CD4-positive, alpha-beta memory T cell (primary cell): ENCODE measurements at regions not wholly inside any gene's neighbourhood (a gene's known extent, or its start where the extent isn't known, plus 50 kb on each side); places are given as distances from the start of the nearest gene placed in this dataset.

ENCODE experiments used
- CTCF ChIA-PET: fragments of 350-600 bp; sonication (Branson Sonifier 250); formaldehyde crosslinking; loops from one replicate; lab custom pipeline; 2021; ENCODE audit warnings: inconsistent platforms; ENCODE audit not compliant: partially characterized antibody; lab: Charles Lee
- POLR2A ChIA-PET: fragments of 350-600 bp; sonication (Branson Sonifier 250); formaldehyde crosslinking; loops from one replicate; lab custom pipeline; 2021; ENCODE audit not compliant: partially characterized antibody; lab: Charles Lee
- DNase-seq, 5 donors: peaks; one replicate each; pipeline versions ENCODE4 v3.0.0 to v3.0.0-alpha.2; 2020 to 2022; ENCODE audit warnings: mixed read lengths in 1 of 5
- H3K27ac ChIP-seq: one replicate; pipeline ENCODE4 v1.7.0; 2013; ENCODE audit warnings: low read depth, low read length
- H3K27me3 ChIP-seq: 2 replicates; pipeline ENCODE4 v1.7.0; 2013; ENCODE audit warnings: mild to moderate bottlenecking, low read length, moderate library complexity; ENCODE audit not compliant: insufficient read depth
- H3K36me3 ChIP-seq: 2 replicates; pipeline ENCODE4 v1.7.0; 2013; ENCODE audit warnings: mild to moderate bottlenecking, low read length, moderate library complexity; ENCODE audit not compliant: insufficient read depth
- H3K4me1 ChIP-seq: 2 replicates; pipeline ENCODE4 v1.7.0; 2013; ENCODE audit warnings: mild to moderate bottlenecking, low read length, moderate library complexity; ENCODE audit not compliant: insufficient read depth
- H3K4me3 ChIP-seq, 2 donors: one replicate each; pipeline ENCODE4 v1.7.0; 2013; ENCODE audit warnings: low read length in 2 of 2, mild to moderate bottlenecking in 1 of 2
- H3K9me3 ChIP-seq, 2 donors: one replicate each; pipeline ENCODE4 v1.7.0; 2013; ENCODE audit warnings: low read length in 2 of 2, control low read depth in 1 of 2; ENCODE audit not compliant: control insufficient read depth in 1 of 2
- H3K27ac Mint-ChIP-seq, 7 donors: one replicate each; pipeline ENCODE4 v1.8.0; 2020 to 2021; ENCODE audit warnings: mixed read lengths in 7 of 7, mild to moderate bottlenecking in 6 of 7, inconsistent platforms in 3 of 7, moderate library complexity in 3 of 7
- H3K27me3 Mint-ChIP-seq, 2 donors: one replicate each; pipeline ENCODE4 v1.8.0; 2020 to 2021; ENCODE audit warnings: mixed read lengths in 2 of 2
- H3K36me3 Mint-ChIP-seq, 2 donors: one replicate each; pipeline ENCODE4 v1.8.0; 2020 to 2021; ENCODE audit warnings: mixed read lengths in 2 of 2, inconsistent platforms in 1 of 2, mild to moderate bottlenecking in 1 of 2
- H3K4me1 Mint-ChIP-seq, 4 donors: one replicate each; pipeline ENCODE4 v1.8.0; 2020 to 2021; ENCODE audit warnings: mixed read lengths in 4 of 4, mild to moderate bottlenecking in 1 of 4
- H3K4me3 Mint-ChIP-seq, 8 donors: one replicate each; pipeline ENCODE4 v1.8.0; 2020 to 2021; ENCODE audit warnings: mixed read lengths in 8 of 8, mild to moderate bottlenecking in 7 of 8, moderate library complexity in 6 of 8, inconsistent platforms in 3 of 8
- H3K9me3 Mint-ChIP-seq, 8 donors: one replicate each; pipeline ENCODE4 v1.8.0; 2020 to 2021; ENCODE audit warnings: mixed read lengths in 8 of 8, mild to moderate bottlenecking in 5 of 8, inconsistent platforms in 3 of 8, moderate library complexity in 1 of 8
- intact Hi-C: fragments of 100-400 bp; cut with micrococcal nuclease; formaldehyde crosslinking; loops from one replicate; pipeline ENCODE4 v1.15.1; 2023

GRCh38 chr13:64869539-64869938 lies 2360.6 kb downstream of the PCDH9 start:
- Mint-ChIP-seq H3K27me3 (no peaks in the 10 kb centered on the region), H3K9me3 (peaks cover 0 to 16% (median 7%) of the 10 kb centered on the region in 8 donors), H3K36me3 (no peaks in the 10 kb centered on the region), H3K4me3 (no peak overlapping the region), H3K27ac (no peak overlapping the region), H3K4me1 (no peaks in the 10 kb centered on the region)
- Histone ChIP-seq H3K36me3 (no peaks in the 10 kb centered on the region), H3K27ac (no peak overlapping the region), H3K27me3 (no peaks in the 10 kb centered on the region), H3K4me3 (no peak overlapping the region), H3K4me1 (no peaks in the 10 kb centered on the region), H3K9me3 (no peaks in the 10 kb centered on the region)
- ChIA-PET CTCF (no interaction called here), POLR2A (no interaction called here)
- intact Hi-C loops, result no loop called here
- DNase-seq, result no peak

GRCh38 chr13:64867856-64868255 lies 2362.3 kb downstream of the PCDH9 start:
- Histone ChIP-seq H3K9me3 (no peaks in the 10 kb centered on the region), H3K4me1 (no peaks in the 10 kb centered on the region), H3K27me3 (no peaks in the 10 kb centered on the region), H3K27ac (no peak overlapping the region), H3K36me3 (no peaks in the 10 kb centered on the region), H3K4me3 (no peak overlapping the region)
- Mint-ChIP-seq H3K27ac (no peak overlapping the region), H3K4me3 (no peak overlapping the region), H3K36me3 (no peaks in the 10 kb centered on the region), H3K27me3 (no peaks in the 10 kb centered on the region), H3K9me3 (peaks cover 0 to 28% (median 16%) of the 10 kb centered on the region in 8 donors), H3K4me1 (no peaks in the 10 kb centered on the region)
- ChIA-PET POLR2A (no interaction called here), CTCF (no interaction called here)
- DNase-seq, result no peak
- intact Hi-C loops, result no loop called here

GRCh38 chr13:64866331-64866730 lies 2363.8 kb downstream of the PCDH9 start:
- H3K4me1 ChIP-seq, result no peaks in the 10 kb centered on the region
- peaks cover 0 to 31% (median 13%) of the 10 kb centered on the region in 8 donors for H3K9me3 Mint-ChIP-seq
- H3K9me3 ChIP-seq, result no peaks in the 10 kb centered on the region
- no peaks in the 10 kb centered on the region for H3K27me3 ChIP-seq
- intact Hi-C loops, result no loop called here
- H3K36me3 ChIP-seq, result no peaks in the 10 kb centered on the region
- no peak overlapping the region for H3K27ac Mint-ChIP-seq
- H3K27ac ChIP-seq, result no peak overlapping the region
- no peaks in the 10 kb centered on the region for H3K36me3 Mint-ChIP-seq
- no peak overlapping the region for H3K4me3 ChIP-seq
- H3K27me3 Mint-ChIP-seq, result no peaks in the 10 kb centered on the region
- no peak overlapping the region for H3K4me3 Mint-ChIP-seq
- POLR2A ChIA-PET, result no interaction called here
- no peak for DNase-seq
- CTCF ChIA-PET, result no interaction called here
- H3K4me1 Mint-ChIP-seq, result no peaks in the 10 kb centered on the region

GRCh38 chr13:64855506-64855905 lies 2374.6 kb downstream of the PCDH9 start:
- H3K4me1 Mint-ChIP-seq, result no peaks in the 10 kb centered on the region
- H3K4me3 Mint-ChIP-seq, result no peak overlapping the region
- H3K27ac Mint-ChIP-seq, result no peak overlapping the region
- Histone ChIP-seq H3K27ac (no peak overlapping the region), H3K4me1 (no peaks in the 10 kb centered on the region), H3K4me3 (no peak overlapping the region), H3K36me3 (no peaks in the 10 kb centered on the region), H3K27me3 (no peaks in the 10 kb centered on the region), H3K9me3 (no peaks in the 10 kb centered on the region)
- POLR2A ChIA-PET, result no interaction called here
- H3K36me3 Mint-ChIP-seq, result no peaks in the 10 kb centered on the region
- H3K27me3 Mint-ChIP-seq, result no peaks in the 10 kb centered on the region
- CTCF ChIA-PET, result no interaction called here
- peaks cover 3 to 15% (median 10%) of the 10 kb centered on the region in 8 donors for H3K9me3 Mint-ChIP-seq
- intact Hi-C loops, result no loop called here
- DNase-seq, result no peak

GRCh38 chr13:64850017-64850416 lies 2380.1 kb downstream of the PCDH9 start:
- H3K4me3 Mint-ChIP-seq, result no peak overlapping the region
- no peaks in the 10 kb centered on the region for H3K9me3 ChIP-seq
- no peaks in the 10 kb centered on the region for H3K27me3 Mint-ChIP-seq
- no peak overlapping the region for H3K27ac ChIP-seq
- H3K36me3 Mint-ChIP-seq, result no peaks in the 10 kb centered on the region
- CTCF ChIA-PET, result no interaction called here
- H3K4me3 ChIP-seq, result no peak overlapping the region
- peaks cover 3 to 10% (median 4%) of the 10 kb centered on the region in 8 donors for H3K9me3 Mint-ChIP-seq
- no peak overlapping the region for H3K27ac Mint-ChIP-seq
- POLR2A ChIA-PET, result no interaction called here
- no peak for DNase-seq
- H3K4me1 Mint-ChIP-seq, result no peaks in the 10 kb centered on the region
- no peaks in the 10 kb centered on the region for H3K4me1 ChIP-seq
- H3K27me3 ChIP-seq, result no peaks in the 10 kb centered on the region
- intact Hi-C loops, result no loop called here
- no peaks in the 10 kb centered on the region for H3K36me3 ChIP-seq

GRCh38 chr13:64849196-64849595 lies 2380.9 kb downstream of the PCDH9 start:
- intact Hi-C loops, result no loop called here
- H3K4me3 ChIP-seq, result no peak overlapping the region
- no peaks in the 10 kb centered on the region for H3K27me3 Mint-ChIP-seq
- ChIA-PET CTCF (no interaction called here), POLR2A (no interaction called here)
- H3K9me3 Mint-ChIP-seq, result peaks cover 0 to 10% (median 5%) of the 10 kb centered on the region in 8 donors
- H3K27me3 ChIP-seq, result no peaks in the 10 kb centered on the region
- H3K27ac ChIP-seq, result no peak overlapping the region
- no peaks in the 10 kb centered on the region for H3K36me3 Mint-ChIP-seq
- DNase-seq, result no peak
- H3K9me3 ChIP-seq, result no peaks in the 10 kb centered on the region
- H3K4me1 ChIP-seq, result no peaks in the 10 kb centered on the region
- H3K36me3 ChIP-seq, result no peaks in the 10 kb centered on the region
- no peaks in the 10 kb centered on the region for H3K4me1 Mint-ChIP-seq
- no peak overlapping the region for H3K4me3 Mint-ChIP-seq
- no peak overlapping the region for H3K27ac Mint-ChIP-seq

- H3K27me3 ChIP-seq, result no peaks in the 10 kb centered on the region
- POLR2A ChIA-PET, result no interaction called here
- no peak overlapping the region for H3K4me3 ChIP-seq
- H3K27ac ChIP-seq, result no peak overlapping the region
- Mint-ChIP-seq H3K9me3 (peaks cover 0 to 11% (median 5%) of the 10 kb centered on the region in 8 donors), H3K4me1 (no peaks in the 10 kb centered on the region), H3K27me3 (no peaks in the 10 kb centered on the region), H3K36me3 (no peaks in the 10 kb centered on the region), H3K27ac (no peak overlapping the region), H3K4me3 (no peak overlapping the region)
- intact Hi-C loops, result no loop called here
- H3K9me3 ChIP-seq, result no peaks in the 10 kb centered on the region
- DNase-seq, result no peak
- no peaks in the 10 kb centered on the region for H3K36me3 ChIP-seq
- no peaks in the 10 kb centered on the region for H3K4me1 ChIP-seq
- CTCF ChIA-PET, result no interaction called here
These were observed 2382.4 kb downstream of the PCDH9 start for GRCh38 chr13:64847767-64848166.

GRCh38 chr13:64845110-64845509 lies 2385.0 kb downstream of the PCDH9 start:
- ChIA-PET POLR2A (no interaction called here), CTCF (no interaction called here)
- DNase-seq, result no peak
- intact Hi-C loops, result no loop called here
- Mint-ChIP-seq H3K27ac (no peak overlapping the region), H3K4me1 (no peaks in the 10 kb centered on the region), H3K4me3 (no peak overlapping the region), H3K9me3 (peaks cover 0 to 14% (median 5%) of the 10 kb centered on the region in 8 donors), H3K27me3 (no peaks in the 10 kb centered on the region), H3K36me3 (no peaks in the 10 kb centered on the region)
- H3K4me3 ChIP-seq, result no peak overlapping the region
- no peaks in the 10 kb centered on the region for H3K27me3 ChIP-seq
- no peak overlapping the region for H3K27ac ChIP-seq
- H3K9me3 ChIP-seq, result no peaks in the 10 kb centered on the region
- H3K4me1 ChIP-seq, result no peaks in the 10 kb centered on the region
- no peaks in the 10 kb centered on the region for H3K36me3 ChIP-seq
